Activated CD4-positive, alpha-beta memory T cell treated with anti-CD3 and anti-CD28 coated beads, Interleukin-2, amount 10 ng/mL, durations not matched to agents 7 days and 5 days (primary cell): ENCODE measurements at regions not wholly inside any gene's neighbourhood (a gene's known extent, or its start where the extent isn't known, plus 50 kb on each side); places are given as distances from the start of the nearest gene placed in this dataset.

Experiments used
- CTCF ChIA-PET: fragments of 350-600 bp; sonication (Branson Sonifier 250); formaldehyde crosslinking; loops from one replicate; lab custom pipeline; 2021; ENCODE audit warnings: antibody characterized with exemption, inconsistent platforms; lab: Charles Lee
- POLR2A ChIA-PET: fragments of 350-600 bp; sonication (Branson Sonifier 250); formaldehyde crosslinking; loops from one replicate; lab custom pipeline; 2021; ENCODE audit warnings: antibody characterized with exemption; lab: Charles Lee
- DNase-seq: peaks from one replicate; pipeline ENCODE4 v3.0.0-alpha.2; 2020
- H3K27ac Mint-ChIP-seq: one replicate; pipeline ENCODE4 v1.8.0; 2021; ENCODE audit warnings: mild to moderate bottlenecking, mixed read lengths
- H3K27me3 Mint-ChIP-seq: one replicate; pipeline ENCODE4 v1.8.0; 2021; ENCODE audit warnings: mixed read lengths
- H3K36me3 Mint-ChIP-seq: one replicate; pipeline ENCODE4 v1.8.0; 2021; ENCODE audit warnings: low read depth, mixed read lengths
- H3K4me1 Mint-ChIP-seq: one replicate; pipeline ENCODE4 v1.8.0; 2021; ENCODE audit warnings: mixed read lengths
- H3K4me3 Mint-ChIP-seq: one replicate; pipeline ENCODE4 v1.8.0; 2021; ENCODE audit warnings: mild to moderate bottlenecking, mixed read lengths
- H3K9me3 Mint-ChIP-seq: one replicate; pipeline ENCODE4 v1.8.0; 2021; ENCODE audit warnings: mixed read lengths

DNA sequence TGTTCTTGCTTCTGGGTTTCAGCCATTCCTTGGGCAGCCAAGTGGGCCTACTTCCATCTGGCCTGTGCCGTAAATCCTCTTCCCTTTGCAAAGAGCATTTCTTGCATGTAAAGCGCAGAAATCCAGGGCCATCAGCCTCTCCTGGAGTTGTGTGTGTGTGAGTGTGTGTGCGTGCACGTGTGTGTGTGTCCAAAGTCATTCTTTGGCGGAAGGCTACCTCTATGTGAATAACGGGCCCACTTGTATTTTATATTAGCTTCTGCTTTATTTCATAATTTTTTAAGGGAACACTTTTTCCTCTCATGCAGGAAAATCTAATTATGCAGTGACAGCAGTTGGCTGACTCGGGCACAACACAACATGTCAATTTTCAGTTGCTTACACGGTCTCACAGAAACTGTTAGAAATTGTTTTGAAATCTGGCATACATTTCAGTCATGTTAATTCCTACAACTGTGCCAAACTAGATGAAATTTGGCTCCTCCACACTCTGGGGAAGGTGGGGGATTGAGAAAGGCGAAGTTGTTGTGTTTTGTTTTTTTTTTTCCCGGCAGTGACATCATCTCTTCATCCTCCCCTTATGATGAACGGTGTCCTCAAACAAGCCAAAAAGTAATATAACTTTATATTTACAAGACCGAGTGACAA lies 223.7 kb upstream of the TSHZ2 start:
- Mint-ChIP-seq H3K4me3 (no peak overlapping the region), H3K36me3 (no peaks in the 10 kb centered on the region), H3K4me1 (no peaks in the 10 kb centered on the region), H3K27ac (no peak overlapping the region), H3K27me3 (no peaks in the 10 kb centered on the region), H3K9me3 (no peaks in the 10 kb centered on the region)
- ChIA-PET POLR2A (no interaction called here), CTCF (interaction anchor here (1.0 kb wide), 1 partner anchor 9 kb away, joined by 3 read pairs; no protein-coding TSS in a partner anchor)
- no peak for DNase-seq

DNA sequence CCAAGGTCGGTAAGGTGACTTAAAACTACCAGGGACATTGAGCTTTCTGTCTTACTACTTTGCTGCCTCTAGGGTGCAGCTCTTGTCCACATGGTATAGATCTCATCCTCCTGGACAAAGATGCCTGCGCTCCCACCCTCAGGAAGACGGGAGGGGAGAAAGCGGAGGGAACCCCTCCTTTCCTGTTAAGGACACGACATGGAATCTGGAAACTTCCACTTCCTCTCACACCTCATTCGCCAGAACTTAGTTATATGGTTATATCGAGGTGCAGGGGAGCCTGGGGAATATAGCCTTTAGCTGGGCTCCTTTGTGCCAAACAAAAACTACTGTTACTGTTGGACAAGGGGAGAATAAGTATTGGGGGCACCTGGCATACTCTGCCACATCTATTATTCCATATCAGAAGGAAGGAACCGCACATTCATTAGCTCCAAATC lies 224.3 kb upstream of the TSHZ2 start:
- POLR2A ChIA-PET: no interaction called here
- no peaks in the 10 kb centered on the region for H3K4me1 Mint-ChIP-seq
- CTCF ChIA-PET: interaction anchor here (1.0 kb wide), 1 partner anchor 9 kb away, joined by 3 read pairs; no protein-coding TSS in a partner anchor
- H3K27ac Mint-ChIP-seq: no peak overlapping the region
- no peaks in the 10 kb centered on the region for H3K27me3 Mint-ChIP-seq
- DNase-seq: no peak
- no peaks in the 10 kb centered on the region for H3K36me3 Mint-ChIP-seq
- no peaks in the 10 kb centered on the region for H3K9me3 Mint-ChIP-seq
- H3K4me3 Mint-ChIP-seq: no peak overlapping the region

DNA sequence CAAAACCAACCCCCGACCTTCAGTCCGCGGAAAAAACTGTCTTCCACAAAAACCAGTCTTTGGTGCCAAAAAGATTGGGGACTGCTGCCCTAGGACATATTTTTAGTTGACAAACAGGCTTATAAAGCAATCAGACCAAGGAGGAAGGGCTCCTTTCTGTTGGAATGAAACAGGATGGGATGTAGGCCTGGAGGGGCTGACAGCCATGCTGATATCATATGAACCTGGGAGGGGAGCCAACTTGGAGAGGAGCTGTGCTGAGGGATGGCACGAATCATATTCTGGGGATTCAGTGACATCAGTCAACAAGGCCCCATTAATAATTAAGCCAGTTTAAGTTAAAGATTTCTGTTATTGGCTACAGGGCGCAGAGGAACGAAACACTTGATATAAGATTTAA lies 225.4 kb upstream of the TSHZ2 start:
- POLR2A ChIA-PET: no interaction called here
- CTCF ChIA-PET: no interaction called here
- Mint-ChIP-seq H3K27ac (no peak overlapping the region), H3K4me1 (no peaks in the 10 kb centered on the region), H3K36me3 (no peaks in the 10 kb centered on the region), H3K27me3 (no peaks in the 10 kb centered on the region), H3K4me3 (no peak overlapping the region), H3K9me3 (no peaks in the 10 kb centered on the region)
- DNase-seq: no peak

DNA sequence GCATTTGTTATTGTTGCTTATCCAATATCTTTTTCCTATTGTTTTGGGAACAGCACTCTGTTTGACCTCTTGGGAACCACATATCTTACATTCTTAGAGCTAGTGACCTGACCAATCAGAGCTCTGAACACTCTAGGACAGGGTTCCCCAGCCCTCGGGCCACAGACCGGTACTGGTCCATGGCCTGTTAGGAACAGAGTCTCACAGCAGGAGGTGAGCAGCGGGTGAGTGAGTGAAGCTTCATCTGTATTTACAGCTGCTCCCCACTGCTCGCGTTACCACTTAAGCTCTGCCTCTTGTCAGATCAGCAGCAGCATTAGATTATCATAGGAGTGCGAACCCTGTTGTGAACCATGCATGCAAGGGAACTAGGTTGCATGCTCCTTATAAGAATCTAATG lies 226.0 kb upstream of the TSHZ2 start:
- H3K36me3 Mint-ChIP-seq: no peaks in the 10 kb centered on the region
- ChIA-PET CTCF (no interaction called here), POLR2A (no interaction called here)
- no peaks in the 10 kb centered on the region for H3K9me3 Mint-ChIP-seq
- no peak overlapping the region for H3K27ac Mint-ChIP-seq
- no peaks in the 10 kb centered on the region for H3K4me1 Mint-ChIP-seq
- no peaks in the 10 kb centered on the region for H3K27me3 Mint-ChIP-seq
- no peak overlapping the region for H3K4me3 Mint-ChIP-seq
- no peak for DNase-seq

DNA sequence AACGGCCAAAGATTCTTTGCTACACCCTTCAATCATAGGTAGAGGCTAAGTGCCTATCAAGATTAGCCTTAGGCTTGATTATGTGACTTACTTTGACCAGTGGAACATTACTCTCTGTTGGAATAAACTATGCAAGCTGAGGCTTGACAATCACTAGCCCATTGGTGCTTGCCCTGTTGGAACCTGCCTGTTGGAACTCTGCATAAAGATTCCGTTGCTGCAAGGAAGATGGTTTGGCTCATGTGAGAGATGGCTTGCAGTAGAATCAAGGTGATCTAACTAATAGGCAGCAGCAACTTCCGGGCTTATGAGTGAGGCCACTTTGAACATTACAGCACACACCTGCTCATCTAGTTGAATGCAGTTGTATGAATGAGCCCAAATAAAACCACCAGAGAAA lies 227.7 kb upstream of the TSHZ2 start:
- Mint-ChIP-seq H3K4me1 (no peaks in the 10 kb centered on the region), H3K9me3 (no peaks in the 10 kb centered on the region), H3K27me3 (no peaks in the 10 kb centered on the region), H3K36me3 (no peaks in the 10 kb centered on the region), H3K4me3 (no peak overlapping the region), H3K27ac (no peak overlapping the region)
- ChIA-PET POLR2A (no interaction called here), CTCF (no interaction called here)
- DNase-seq: no peak

DNA sequence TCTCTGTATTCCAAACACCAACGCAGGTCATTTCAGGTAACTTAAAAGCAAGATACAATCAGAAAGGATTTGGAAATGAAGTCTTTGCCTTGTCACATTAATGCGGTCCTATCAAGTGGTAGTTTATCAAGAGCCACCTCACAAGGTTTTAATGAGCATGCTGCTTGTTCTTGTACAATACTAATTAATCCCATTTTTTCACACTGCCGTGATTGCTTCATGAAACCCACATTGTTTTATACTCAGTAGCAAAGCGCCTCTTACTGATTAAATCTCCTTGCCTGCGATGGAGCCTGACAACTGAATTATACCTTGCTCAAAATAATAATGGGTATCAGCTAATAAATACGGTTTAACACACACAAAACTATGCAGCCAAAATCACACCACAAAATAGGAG lies 234.1 kb upstream of the TSHZ2 start:
- no peak overlapping the region for H3K27ac Mint-ChIP-seq
- no peak overlapping the region for H3K4me3 Mint-ChIP-seq
- DNase-seq: no peak
- H3K4me1 Mint-ChIP-seq: no peaks in the 10 kb centered on the region
- H3K9me3 Mint-ChIP-seq: no peaks in the 10 kb centered on the region
- H3K36me3 Mint-ChIP-seq: no peaks in the 10 kb centered on the region
- CTCF ChIA-PET: no interaction called here
- H3K27me3 Mint-ChIP-seq: no peaks in the 10 kb centered on the region
- POLR2A ChIA-PET: no interaction called here

DNA sequence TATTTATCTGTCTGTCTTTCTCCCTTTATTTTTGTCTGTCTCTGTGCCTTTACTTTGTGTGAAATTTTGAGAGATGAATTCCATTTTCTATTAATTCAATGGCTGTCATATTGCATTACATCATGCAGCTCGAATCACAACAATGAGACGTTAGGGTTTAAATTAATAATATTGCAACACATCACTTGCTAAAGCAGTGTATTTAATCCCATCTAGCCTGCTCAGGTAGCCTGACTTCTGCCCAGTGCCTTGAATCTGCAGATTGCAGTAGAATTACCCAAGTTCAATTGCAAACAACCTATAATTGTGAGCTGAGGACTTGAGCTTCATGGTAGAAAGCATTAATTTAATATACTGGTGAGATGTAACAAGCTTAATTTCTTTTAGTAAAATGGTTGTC lies 235.7 kb upstream of the TSHZ2 start:
- Mint-ChIP-seq H3K27ac (no peak overlapping the region), H3K27me3 (no peaks in the 10 kb centered on the region), H3K36me3 (no peaks in the 10 kb centered on the region), H3K4me3 (no peak overlapping the region), H3K9me3 (peaks cover 2% of the 10 kb centered on the region), H3K4me1 (no peaks in the 10 kb centered on the region)
- POLR2A ChIA-PET: no interaction called here
- CTCF ChIA-PET: interaction anchor here (1.5 kb wide), 1 partner anchor 424 kb away, joined by 3 read pairs; no protein-coding TSS in a partner anchor
- no peak for DNase-seq

DNA sequence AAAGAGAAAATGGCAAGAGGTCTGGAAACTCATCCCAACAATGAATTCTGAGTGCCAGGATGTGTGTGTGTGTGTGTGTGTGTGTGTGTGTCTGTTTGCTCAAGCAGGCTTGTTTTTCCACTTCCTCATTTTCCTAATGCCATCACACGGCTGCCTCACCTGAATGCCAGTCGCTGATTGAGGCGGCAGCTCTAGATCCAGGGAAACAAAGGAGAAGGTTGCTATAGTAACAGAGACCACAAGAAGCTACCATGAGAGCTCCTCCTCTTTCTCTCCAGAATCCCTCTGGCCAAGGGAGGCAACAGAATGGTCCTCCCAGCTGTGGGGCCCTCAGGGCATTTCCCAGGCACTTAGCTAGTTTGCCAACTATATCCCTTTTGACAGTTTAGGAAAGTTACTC lies 241.1 kb upstream of the TSHZ2 start:
- ChIA-PET POLR2A (no interaction called here), CTCF (no interaction called here)
- no peaks in the 10 kb centered on the region for H3K27me3 Mint-ChIP-seq
- H3K4me1 Mint-ChIP-seq: no peaks in the 10 kb centered on the region
- no peak overlapping the region for H3K27ac Mint-ChIP-seq
- H3K36me3 Mint-ChIP-seq: no peaks in the 10 kb centered on the region
- peaks cover 11% of the 10 kb centered on the region for H3K9me3 Mint-ChIP-seq
- H3K4me3 Mint-ChIP-seq: no peak overlapping the region
- no peak for DNase-seq

DNA sequence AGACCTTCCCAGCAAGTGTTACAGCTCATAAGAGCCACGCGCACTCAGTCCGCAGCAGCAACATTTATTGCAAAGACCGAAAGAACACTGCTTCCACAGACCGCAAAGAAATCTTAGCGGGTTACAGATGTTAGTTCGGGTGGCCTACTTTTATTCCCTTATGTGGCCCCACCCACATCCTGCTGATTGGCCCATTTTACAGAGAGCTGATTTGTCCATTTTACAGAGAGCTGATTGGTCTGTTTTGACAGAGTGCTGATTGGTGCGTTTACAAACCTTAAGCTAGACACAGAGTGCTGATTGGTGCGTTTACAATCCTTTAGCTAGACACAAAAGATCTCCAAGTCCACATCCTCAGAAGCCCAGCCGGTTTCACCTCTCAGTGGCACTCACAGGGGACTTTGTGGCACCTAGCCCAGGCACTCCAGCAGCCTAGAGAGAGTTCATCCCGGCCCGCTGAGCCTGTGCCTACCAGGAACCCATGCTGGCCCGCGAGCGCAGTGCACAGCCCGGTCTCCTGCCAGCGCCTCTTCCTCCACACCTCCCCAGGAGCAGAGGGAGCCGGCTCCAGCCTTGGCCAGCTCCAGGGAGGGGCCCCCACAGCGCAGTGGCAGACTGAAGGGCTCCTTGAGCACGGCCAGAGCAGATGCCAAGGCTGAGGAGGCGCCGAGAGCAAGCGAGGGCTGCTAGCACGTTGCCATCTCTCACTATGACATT lies 244.3 kb upstream of the TSHZ2 start:
- Mint-ChIP-seq H3K27ac (no peak overlapping the region), H3K4me1 (no peaks in the 10 kb centered on the region), H3K4me3 (no peak overlapping the region), H3K27me3 (no peaks in the 10 kb centered on the region), H3K9me3 (peaks cover 11% of the 10 kb centered on the region), H3K36me3 (no peaks in the 10 kb centered on the region)
- CTCF ChIA-PET: no interaction called here
- POLR2A ChIA-PET: no interaction called here
- DNase-seq: no peak

DNA sequence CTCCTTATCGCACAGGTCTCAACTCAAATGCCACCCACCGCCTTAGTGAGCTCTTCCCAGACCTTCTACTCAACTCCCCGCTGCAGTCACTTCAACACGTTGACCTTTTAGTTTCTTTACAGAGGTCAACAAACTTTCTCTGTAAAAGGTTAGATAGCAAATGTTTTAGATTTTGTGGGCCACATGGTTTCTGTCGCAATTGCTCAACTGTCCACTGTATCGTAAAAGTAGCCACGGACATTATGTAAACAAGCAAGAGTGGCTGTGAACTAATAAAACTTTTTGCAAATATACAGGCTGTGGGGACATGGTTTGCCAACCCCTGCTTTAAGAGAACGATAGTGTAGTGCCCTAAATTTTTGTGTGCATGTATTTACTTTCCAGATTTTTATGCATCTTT lies 247.6 kb upstream of the TSHZ2 start:
- no peaks in the 10 kb centered on the region for H3K4me1 Mint-ChIP-seq
- H3K36me3 Mint-ChIP-seq: no peaks in the 10 kb centered on the region
- ChIA-PET POLR2A (no interaction called here), CTCF (no interaction called here)
- no peak overlapping the region for H3K4me3 Mint-ChIP-seq
- H3K27ac Mint-ChIP-seq: no peak overlapping the region
- no peak for DNase-seq
- no peaks in the 10 kb centered on the region for H3K27me3 Mint-ChIP-seq
- peaks cover 7% of the 10 kb centered on the region for H3K9me3 Mint-ChIP-seq

DNA sequence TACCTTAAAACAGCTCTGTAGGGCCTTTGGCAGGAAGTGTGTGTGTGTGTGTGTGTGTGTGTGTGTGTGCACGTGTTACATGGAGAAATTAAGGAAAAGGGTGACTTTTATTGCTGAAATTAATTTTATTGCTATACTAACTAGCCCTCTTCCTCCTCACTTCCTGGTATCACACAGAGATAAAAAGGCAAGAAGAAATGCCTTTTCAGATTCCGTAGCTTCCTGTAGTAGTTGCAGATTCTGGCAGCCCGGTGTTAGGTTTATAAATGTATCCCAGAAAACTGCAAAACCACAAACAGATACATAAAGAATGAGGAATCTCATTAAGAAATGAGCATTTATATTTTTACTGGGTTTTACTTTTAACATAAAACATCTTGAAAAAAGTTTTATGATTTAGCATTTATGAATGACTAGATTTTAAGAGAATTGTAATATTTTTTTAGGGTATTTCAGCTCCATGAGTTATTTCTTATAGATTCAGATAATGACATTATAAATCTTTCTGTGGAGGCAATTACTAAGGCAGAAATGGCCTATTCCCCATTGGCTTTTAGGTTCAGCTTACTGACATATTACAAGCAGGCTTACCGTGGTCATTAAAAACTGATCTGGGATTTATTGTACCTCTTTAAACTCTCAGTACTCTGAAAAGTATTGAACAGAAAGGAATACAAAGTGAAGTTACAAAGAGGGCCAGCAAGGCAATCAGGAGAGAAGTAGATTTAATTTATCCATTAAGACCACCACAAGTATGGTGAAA lies 249.1 kb upstream of the TSHZ2 start:
- H3K4me1 Mint-ChIP-seq: no peaks in the 10 kb centered on the region
- ChIA-PET CTCF (interaction anchor here (0.9 kb wide), 1 partner anchor 493 kb away, joined by 3 read pairs; no protein-coding TSS in a partner anchor), POLR2A (no interaction called here)
- H3K27ac Mint-ChIP-seq: no peak overlapping the region
- H3K4me3 Mint-ChIP-seq: no peak overlapping the region
- peaks cover 7% of the 10 kb centered on the region for H3K9me3 Mint-ChIP-seq
- no peaks in the 10 kb centered on the region for H3K36me3 Mint-ChIP-seq
- no peak for DNase-seq
- H3K27me3 Mint-ChIP-seq: no peaks in the 10 kb centered on the region

DNA sequence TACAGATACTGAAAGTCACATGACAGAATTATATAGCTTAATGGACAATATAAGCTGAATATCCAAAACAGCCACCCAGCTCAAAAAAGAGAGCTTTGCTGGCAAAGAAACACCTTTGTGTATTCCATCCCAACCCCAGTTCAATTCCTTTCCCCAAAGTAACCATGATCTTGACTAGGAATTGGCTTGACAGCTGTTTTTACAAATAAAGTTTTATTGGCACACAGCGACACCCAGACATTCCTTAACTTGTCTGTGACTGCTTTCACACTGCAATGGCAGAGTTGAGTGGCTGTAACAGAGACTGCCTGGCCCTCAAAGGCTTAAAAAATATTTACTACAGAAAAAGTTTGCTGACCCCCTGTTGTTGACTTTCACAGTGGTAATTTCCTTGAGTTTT lies 264.0 kb upstream of the TSHZ2 start:
- Mint-ChIP-seq H3K4me3 (no peak overlapping the region), H3K27me3 (no peaks in the 10 kb centered on the region), H3K9me3 (no peaks in the 10 kb centered on the region), H3K36me3 (no peaks in the 10 kb centered on the region), H3K4me1 (no peaks in the 10 kb centered on the region), H3K27ac (no peak overlapping the region)
- DNase-seq: no peak
- POLR2A ChIA-PET: no interaction called here
- CTCF ChIA-PET: no interaction called here

DNA sequence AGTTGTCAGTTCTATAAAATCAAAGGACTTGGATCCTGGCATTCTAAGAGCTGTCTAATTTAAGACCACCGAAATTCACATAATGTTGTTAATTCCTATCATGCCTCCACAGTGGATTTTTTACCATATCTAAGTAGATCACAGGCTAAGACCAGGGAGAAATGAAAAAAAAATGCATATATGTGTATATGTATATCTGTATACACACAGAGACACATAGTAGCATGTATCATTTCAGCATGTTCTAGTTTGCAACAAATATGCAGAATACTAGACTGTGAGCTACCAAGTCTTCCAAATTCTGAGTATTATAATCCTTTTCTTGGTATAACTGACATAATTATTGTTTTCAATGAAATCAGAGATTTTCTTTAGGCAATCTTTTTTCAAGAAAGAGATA lies 267.6 kb upstream of the TSHZ2 start:
- Mint-ChIP-seq H3K9me3 (no peaks in the 10 kb centered on the region), H3K27me3 (no peaks in the 10 kb centered on the region), H3K4me3 (no peak overlapping the region), H3K4me1 (no peaks in the 10 kb centered on the region), H3K27ac (no peak overlapping the region), H3K36me3 (no peaks in the 10 kb centered on the region)
- ChIA-PET CTCF (no interaction called here), POLR2A (no interaction called here)
- DNase-seq: no peak
